ENCODE measurements at regions not wholly inside any gene's neighbourhood (a gene's known extent, or its start where the extent isn't known, plus 50 kb on each side); places are given as distances from the start of the nearest gene placed in this dataset.
"Not testable (repeated sequence)": the region's sequence is repeated elsewhere in the genome, so short reads cannot be mapped to it uniquely, and the experiment has no call there.

GRCh38 chr6:121596441-121596840, 161.0 kb downstream of the GJA1 start:
- Histone ChIP-seq H3K9ac (ENCODE audit: low read length) (no peak overlapping the region), H3K4me2 (ENCODE audit: low read length) (no peak overlapping the region)
- no peak for TF ChIP-seq POLR2AphosphoS5 (IDR thresholded peaks at IDR 0.05)
- no peak for TF ChIP-seq TAF1 (IDR thresholded peaks at IDR 0.05; ENCODE audit: low read depth)
- no peak for TF ChIP-seq MXI1 (conservative IDR thresholded peaks at IDR 0.05; ENCODE audit: poor library complexity, severe bottlenecking)
- TF ChIP-seq CTCF (IDR thresholded peaks at IDR 0.05; ENCODE audit: poor library complexity, severe bottlenecking): no peak
- no peak for TF ChIP-seq SMC3 (conservative IDR thresholded peaks at IDR 0.05; ENCODE audit: poor library complexity)
- no peak for TF ChIP-seq EP300 (conservative IDR thresholded peaks at IDR 0.05; ENCODE audit: poor library complexity, severe bottlenecking)

GRCh38 chr6:121597654-121598053, 162.2 kb downstream of the GJA1 start:
- Histone ChIP-seq H3K9me2 (ENCODE audit: insufficient read depth, low read length) (no peaks in the 10 kb centered on the region), H4K20me1 (ENCODE audit: insufficient read depth) (no peaks in the 10 kb centered on the region), H3K9me3 (ENCODE audit: low read length) (no peaks in the 10 kb centered on the region), H3F3A (ENCODE audit: insufficient read depth, low read length, poor library complexity, severe bottlenecking) (no peaks in the 10 kb centered on the region), H3K9ac (ENCODE audit: low read length) (no peak overlapping the region), H3K27ac (ENCODE audit: low read length) (no peak overlapping the region), H3K27me3 (ENCODE audit: insufficient read depth, low read depth, low read length) (no peaks in the 10 kb centered on the region), H3K4me2 (ENCODE audit: low read length) (no peak overlapping the region), H3K36me3 (ENCODE audit: insufficient read depth, low read length) (no peaks in the 10 kb centered on the region), H2AFZ (ENCODE audit: low read depth, low read length) (no peak overlapping the region), H3K79me2 (replicated peaks; ENCODE audit: insufficient read depth, low read length) (no peaks in the 10 kb centered on the region), H3K4me3 (ENCODE audit: low read length) (no peak overlapping the region)
- TF ChIP-seq MXI1 (conservative IDR thresholded peaks at IDR 0.05; ENCODE audit: poor library complexity, severe bottlenecking) (no peak), RAD21 (conservative IDR thresholded peaks at IDR 0.05) (no peak), EP300 (conservative IDR thresholded peaks at IDR 0.05; ENCODE audit: poor library complexity, severe bottlenecking) (no peak)

More at GRCh38 chr6:121596441-121596840, 161.0 kb downstream of the GJA1 start:
- Histone ChIP-seq H3K27me3 (ENCODE audit: insufficient read depth, low read depth, low read length) (no peaks in the 10 kb centered on the region), H3K36me3 (ENCODE audit: insufficient read depth, low read length) (no peaks in the 10 kb centered on the region), H2AFZ (ENCODE audit: low read depth, low read length) (no peak overlapping the region), H3K9me3 (ENCODE audit: low read length) (no peaks in the 10 kb centered on the region), H3K79me2 (replicated peaks; ENCODE audit: insufficient read depth, low read length) (no peaks in the 10 kb centered on the region), H3K27ac (ENCODE audit: low read length) (no peak overlapping the region), H4K20me1 (ENCODE audit: insufficient read depth) (no peaks in the 10 kb centered on the region), H3F3A (ENCODE audit: insufficient read depth, low read length, poor library complexity, severe bottlenecking) (no peaks in the 10 kb centered on the region), H3K9me2 (ENCODE audit: insufficient read depth, low read length) (no peaks in the 10 kb centered on the region), H3K4me3 (ENCODE audit: low read length) (no peak overlapping the region)

- H2AFZ ChIP-seq (ENCODE audit: low read depth, low read length); H3K27me3 ChIP-seq (ENCODE audit: insufficient read depth, low read depth, low read length); H3K4me3 ChIP-seq (ENCODE audit: low read length); H3K36me3 ChIP-seq (ENCODE audit: insufficient read depth, low read length); H3K4me2 ChIP-seq (ENCODE audit: low read length); H3K9me3 ChIP-seq (ENCODE audit: low read length); H4K20me1 ChIP-seq (ENCODE audit: insufficient read depth); H3K9ac ChIP-seq (ENCODE audit: low read length); H3F3A ChIP-seq (ENCODE audit: insufficient read depth, low read length, poor library complexity, severe bottlenecking); H3K27ac ChIP-seq (ENCODE audit: low read length); H3K9me2 ChIP-seq (ENCODE audit: insufficient read depth, low read length); H3K79me2 ChIP-seq (replicated peaks; ENCODE audit: insufficient read depth, low read length): not testable (repeated sequence)
Measured at GRCh38 chr6:121599331-121599730, 163.9 kb downstream of the GJA1 start.

- H3K9me2 ChIP-seq (ENCODE audit: insufficient read depth, low read length): no peaks in the 10 kb centered on the region
- no peak overlapping the region for H3K27ac ChIP-seq (ENCODE audit: low read length)
- no peak overlapping the region for H3K4me2 ChIP-seq (ENCODE audit: low read length)
- H3F3A ChIP-seq (ENCODE audit: insufficient read depth, low read length, poor library complexity, severe bottlenecking): no peaks in the 10 kb centered on the region
- TF ChIP-seq EP300 (conservative IDR thresholded peaks at IDR 0.05; ENCODE audit: poor library complexity, severe bottlenecking) (no peak), SMC3 (conservative IDR thresholded peaks at IDR 0.05; ENCODE audit: poor library complexity) (no peak), TAF1 (IDR thresholded peaks at IDR 0.05; ENCODE audit: low read depth) (no peak), RAD21 (conservative IDR thresholded peaks at IDR 0.05) (no peak), REST (IDR thresholded peaks at IDR 0.05; ENCODE audit: borderline replicate concordance) (no peak), EZH2 (IDR thresholded peaks at IDR 0.05; ENCODE audit: borderline replicate concordance, insufficient read depth, low read length, poor library complexity, severe bottlenecking) (no peak), POLR2AphosphoS5 (IDR thresholded peaks at IDR 0.05) (no peak), CTCF (IDR thresholded peaks at IDR 0.05; ENCODE audit: poor library complexity, severe bottlenecking) (no peak), MXI1 (conservative IDR thresholded peaks at IDR 0.05; ENCODE audit: poor library complexity, severe bottlenecking) (no peak)
- H2AFZ ChIP-seq (ENCODE audit: low read depth, low read length): no peak overlapping the region
- no peak overlapping the region for H3K4me3 ChIP-seq (ENCODE audit: low read length)
- H3K27me3 ChIP-seq (ENCODE audit: insufficient read depth, low read depth, low read length): no peaks in the 10 kb centered on the region
- H3K79me2 ChIP-seq (replicated peaks; ENCODE audit: insufficient read depth, low read length): no peaks in the 10 kb centered on the region
- no peak overlapping the region for H3K9ac ChIP-seq (ENCODE audit: low read length)
- H3K36me3 ChIP-seq (ENCODE audit: insufficient read depth, low read length): no peaks in the 10 kb centered on the region
- no peaks in the 10 kb centered on the region for H4K20me1 ChIP-seq (ENCODE audit: insufficient read depth)
- no peaks in the 10 kb centered on the region for H3K9me3 ChIP-seq (ENCODE audit: low read length)
Measured at GRCh38 chr6:121600389-121601168, 165.1 kb downstream of the GJA1 start.
